Activated CD4-positive, alpha-beta T cell treated with anti-CD3 and anti-CD28 coated beads, Interleukin-2, amount 50 U/mL, for 16 hours (primary cell): ENCODE measurements at regions not wholly inside any gene's neighbourhood (a gene's known extent, or its start where the extent isn't known, plus 50 kb on each side); places are given as distances from the start of the nearest gene placed in this dataset.

Source experiments
- DNase-seq: peaks from one replicate; pipeline ENCODE4 v3.0.0-alpha.2; 2020

DNA sequence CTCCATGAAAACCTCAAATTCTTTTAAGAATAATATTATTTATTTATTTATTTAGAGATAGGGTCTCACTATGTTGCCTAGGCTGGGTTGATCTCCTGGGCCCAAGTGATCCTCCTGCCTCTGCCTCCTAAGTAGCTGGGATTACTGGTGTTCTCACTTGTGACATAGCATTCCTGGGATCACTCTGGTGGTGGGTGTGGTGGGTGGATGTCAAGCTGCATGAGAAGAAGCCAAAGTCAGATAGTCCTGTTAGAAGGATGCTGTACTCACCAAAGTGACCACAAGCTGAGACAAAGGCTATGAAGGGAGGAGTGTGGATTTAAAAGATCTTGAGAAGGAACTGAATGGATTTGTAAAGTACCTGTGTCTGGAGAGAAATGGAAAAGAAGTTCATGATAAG, 87.9 kb upstream of the SPON1 start:
- DNase-seq, result no peak

DNA sequence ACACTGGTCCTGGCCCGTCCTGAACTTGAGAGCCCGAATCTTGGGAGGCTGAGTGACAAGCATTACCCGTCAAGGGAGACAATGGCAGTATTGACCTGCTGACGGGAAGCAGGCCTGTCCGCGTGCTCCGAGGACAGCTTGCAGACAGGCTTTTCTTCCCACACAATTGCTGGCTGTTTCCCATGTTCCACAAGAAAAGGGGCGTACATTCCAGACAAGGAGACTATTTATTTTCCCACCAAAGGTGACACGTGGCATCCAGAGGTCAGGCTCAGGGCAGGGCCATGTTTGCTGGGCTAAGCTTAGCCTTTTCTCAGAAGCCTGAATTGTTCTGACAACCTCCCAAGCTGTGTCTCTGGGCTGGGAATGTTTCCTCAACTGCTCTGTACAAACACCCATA, 86.9 kb upstream of the SPON1 start:
- DNase-seq, result no peak

DNA sequence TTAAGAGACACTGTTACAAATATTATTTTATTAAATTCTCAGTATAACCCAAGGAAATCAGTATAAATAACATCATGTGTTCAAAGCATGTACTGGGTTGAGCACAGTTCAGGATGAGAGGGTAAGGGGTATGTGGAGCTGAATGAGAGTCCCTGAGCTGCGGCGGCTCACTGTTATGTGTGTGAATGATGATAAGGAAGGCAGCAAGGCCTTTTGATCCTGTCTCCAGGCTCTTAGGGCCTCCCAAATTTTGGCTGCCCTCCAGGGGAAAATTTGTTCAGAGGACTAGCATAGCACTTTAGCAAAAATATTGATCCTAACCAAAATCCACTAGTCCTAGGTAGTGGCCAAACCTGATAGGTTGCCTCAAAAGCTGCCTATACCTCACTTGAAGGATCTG, 86.1 kb upstream of the SPON1 start:
- DNase-seq, result no peak

DNA sequence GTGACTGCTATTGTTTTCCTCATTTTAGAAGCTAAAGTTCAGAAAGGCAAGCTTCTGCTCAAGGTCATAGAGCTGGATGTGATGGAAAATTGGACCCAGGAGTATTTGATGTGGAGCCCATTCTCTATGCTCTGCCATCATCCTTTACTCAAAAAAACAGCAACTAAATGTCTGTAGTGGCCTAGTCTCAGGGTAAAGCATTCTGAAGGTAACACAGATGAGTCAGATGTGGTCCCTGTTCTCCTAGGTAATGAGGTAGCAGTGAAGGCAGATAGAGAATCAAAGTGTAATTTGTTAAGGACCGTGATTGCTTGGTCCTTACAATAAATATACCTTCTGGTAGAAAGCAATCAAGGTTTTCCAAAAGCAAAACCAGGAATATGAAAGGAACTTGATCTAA, 84.4 kb upstream of the SPON1 start:
- no peak for DNase-seq

DNA sequence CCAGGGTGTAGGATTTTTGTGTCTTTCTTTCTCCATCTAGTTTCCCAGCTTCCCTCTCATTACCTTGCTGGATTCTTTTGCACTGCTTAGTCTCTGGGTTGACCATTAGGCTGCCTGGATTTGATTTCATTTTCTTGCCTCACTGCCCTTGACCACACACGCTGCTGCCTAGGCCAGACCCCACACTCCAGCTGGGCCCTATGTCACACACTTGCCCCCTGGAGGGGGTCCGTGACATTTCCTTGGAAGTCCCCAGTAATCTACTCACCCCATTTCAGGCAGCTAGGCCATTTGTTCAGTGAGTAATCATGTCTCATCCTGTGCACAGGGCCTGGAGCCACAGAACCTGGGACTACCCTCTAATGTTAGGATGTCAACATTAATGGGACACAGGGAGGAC, 81.9 kb upstream of the SPON1 start:
- no peak for DNase-seq

DNA sequence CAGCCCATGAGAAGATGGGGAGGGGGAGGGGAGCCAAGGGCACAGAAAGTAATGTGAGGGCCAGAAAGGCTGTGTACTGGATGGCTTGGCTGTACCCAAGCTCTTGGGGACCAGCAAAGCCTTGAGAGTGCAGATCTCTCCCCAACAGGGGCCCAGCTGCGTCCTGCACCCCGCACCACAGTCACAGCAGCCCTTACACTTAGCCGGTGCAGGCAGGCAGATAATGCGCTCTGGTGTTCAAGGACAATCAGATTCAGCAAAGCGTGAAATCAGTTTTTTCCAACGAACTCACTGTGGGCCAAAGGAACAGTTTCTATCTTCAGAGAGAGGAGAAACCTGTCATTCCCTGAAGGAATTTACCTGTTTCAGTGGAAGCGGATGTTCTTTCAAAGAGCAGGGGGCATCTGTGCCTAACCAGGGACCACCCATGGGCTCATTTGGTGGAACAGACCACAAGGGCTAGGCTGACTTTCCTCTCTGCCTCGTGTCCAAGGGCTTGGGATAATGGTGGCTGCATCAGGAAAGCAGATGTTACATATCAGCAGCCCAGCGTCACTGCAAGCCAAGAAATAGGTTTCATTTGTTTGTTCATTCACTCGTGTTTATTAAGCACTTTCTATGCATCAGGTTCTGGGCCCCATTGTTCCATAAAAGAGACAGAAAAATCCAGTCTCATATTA, 81.2 kb upstream of the SPON1 start:
- no peak for DNase-seq

DNA sequence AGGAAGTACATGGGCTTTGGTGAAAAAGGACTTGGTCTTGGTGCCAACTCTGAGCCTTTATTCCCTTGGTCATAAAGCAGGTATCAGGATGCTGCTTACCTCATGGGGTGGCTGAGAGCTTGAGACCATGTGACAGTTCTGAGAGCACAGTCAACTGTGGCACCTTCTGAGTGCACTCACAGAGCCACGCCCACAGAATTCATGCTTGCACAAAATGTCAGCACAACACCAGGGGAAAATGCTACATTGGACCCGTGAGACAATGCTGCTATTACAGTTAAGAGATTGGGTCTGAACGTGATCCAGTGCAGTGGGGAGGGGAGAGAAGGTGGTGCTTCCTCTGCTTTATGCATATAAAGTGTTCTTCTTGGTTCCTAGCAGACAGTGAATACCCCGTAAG, 79.5 kb upstream of the SPON1 start:
- DNase-seq, result no peak

DNA sequence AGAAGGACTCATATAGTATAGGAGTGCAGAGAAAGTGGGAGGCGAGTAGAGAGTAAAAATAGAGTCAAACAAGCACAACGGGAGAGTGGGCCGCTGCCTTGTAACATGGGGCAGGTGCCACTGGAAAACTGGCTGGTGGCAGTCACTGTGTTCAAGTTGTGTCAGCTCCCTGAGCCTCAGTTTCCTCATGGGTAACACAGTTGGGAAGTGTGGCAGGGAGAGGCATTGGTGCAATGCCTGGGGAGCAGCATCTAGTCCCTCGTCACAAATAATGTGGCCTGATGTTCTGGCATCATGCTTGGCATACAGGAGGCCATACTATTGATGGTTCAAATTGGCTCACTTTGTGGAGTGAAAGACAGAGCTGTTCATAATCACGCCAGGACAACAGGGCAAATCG, 78.9 kb upstream of the SPON1 start:
- DNase-seq, result no peak

DNA sequence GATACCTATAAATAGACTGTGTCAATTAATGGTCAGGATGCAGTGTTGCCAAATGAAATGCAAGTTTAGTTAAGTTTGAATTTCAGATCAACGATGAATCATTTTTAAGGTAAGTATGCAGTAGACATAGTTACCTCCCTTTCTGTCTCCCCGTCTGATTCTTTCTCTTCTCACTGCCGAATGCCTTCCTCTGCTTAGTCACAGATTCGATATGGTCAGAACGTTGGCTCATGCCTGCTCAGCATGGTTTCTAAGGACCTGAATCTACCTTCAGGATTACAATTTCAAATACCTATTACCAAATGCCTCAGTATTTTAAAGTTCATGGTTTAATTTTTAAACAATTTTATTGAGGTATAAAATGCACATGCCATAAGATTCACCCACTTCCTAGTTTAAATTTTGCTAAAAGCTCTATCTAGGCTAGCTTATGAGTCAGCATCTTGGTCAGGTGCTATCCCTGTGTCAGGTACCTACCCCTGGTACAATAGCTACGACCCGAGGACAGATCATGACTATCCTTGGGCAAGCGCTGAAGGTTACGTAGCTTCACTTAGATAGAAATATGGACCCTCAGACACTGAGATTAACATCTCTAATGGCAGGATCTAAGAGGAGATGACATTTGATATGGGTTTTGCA, 78.2 kb upstream of the SPON1 start:
- no peak for DNase-seq

DNA sequence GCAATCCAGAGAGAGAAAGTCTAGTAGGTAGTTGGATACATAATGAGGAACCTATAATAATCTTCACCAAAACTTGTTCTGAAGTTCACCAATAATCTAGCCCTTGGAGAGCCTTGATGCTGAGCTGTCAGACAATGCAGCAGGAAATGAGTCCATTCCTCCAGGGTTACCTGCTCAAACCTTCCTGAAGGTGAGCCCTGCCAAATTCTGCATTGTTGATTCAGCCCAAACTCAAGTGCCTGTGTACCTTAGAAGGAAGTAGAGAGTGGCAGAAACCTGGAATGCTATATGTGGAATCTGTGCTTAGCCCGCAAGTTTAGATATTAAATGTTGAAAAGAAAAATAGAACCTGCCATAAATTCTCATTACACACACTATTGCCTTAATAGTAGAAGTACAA, 77.4 kb upstream of the SPON1 start:
- DNase-seq, result no peak

DNA sequence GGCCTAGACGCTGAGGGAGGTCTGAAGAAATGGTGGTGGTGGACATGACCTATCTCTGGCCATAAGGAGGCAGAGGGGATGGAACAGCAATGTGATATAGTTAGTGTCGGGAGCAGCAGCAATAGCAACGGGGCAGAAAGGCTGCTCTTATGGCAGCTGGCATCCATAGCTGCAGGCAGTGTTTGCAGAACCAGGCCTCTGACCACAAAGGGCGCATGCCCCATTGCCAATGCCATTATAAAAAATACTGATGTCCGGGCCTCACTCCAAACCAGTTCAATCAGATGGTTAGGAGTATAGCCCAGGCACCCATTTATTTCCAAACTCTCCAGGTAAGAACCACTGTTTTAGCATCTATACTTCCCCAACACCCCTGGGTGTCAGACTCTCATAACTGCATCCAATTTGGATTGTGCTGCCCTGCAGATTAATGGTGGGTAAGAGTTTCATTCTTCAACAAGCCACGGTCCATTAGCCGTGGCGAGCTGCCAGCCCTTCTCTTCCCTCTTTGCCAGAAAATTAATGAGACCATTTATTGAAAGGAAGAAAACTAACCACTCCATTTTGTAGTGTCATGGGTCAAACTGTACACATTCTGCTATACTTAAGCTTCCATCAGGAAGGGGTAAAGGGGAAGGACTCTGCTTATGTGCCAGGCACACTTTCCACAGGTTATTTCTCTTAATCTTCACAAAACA, 72.8 kb upstream of the SPON1 start:
- DNase-seq, result no peak

DNA sequence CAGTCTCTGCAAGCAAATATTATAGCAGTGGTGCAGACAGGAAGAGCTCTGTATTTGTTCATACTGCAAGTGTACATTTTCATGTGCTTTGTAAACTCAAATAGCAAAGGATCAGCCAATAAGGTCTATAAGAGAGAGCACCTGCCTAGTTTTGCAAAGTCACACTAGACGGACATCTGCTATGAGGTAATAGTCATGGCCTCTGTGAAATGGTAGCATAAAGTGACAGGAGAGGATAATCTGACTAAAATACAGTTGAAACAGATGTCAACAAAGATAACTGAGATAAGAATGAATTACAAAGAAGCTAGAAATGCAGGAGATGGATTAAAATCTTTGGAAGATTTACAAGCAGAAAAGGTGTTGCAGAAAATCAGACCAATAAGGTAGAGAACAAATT, 70.6 kb upstream of the SPON1 start:
- no peak for DNase-seq

DNA sequence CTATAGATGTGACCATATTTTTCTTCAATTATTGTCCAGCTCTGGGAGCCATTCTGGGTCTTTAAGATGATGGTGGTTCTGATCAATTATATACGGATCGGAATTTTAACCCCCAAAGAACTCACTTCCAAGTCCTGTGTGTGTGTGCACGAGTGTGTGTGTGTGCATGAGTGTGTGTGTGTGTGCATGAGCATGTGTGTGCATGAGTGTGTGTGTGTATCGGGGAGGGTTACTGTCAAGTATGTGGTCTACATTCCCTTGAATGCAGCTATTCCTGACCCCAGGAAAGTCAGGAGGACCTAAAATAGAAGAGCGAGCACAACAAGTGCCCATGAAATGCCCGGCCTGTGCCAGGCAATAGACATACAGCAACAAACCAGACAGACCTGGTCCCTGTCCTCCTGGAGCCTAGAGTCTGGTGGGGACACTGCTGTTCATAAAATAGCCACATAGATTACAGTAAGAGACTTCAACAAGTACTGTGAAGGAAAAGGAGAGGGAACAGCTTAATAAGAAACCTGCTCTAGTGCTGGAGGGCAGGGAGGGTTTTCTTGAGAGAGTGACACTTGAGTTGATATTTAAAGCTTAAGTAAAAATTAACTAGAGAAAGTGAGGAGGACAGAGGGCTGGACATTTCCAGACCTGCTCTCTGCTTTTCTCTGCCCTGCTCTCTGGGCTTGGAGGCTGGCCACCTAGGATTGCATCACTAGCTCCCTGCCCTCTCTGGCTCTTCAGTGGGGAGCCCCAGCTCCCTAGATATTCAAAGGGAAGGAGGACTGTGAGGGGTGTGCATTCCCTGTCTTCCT, 66.1 kb upstream of the SPON1 start:
- no peak for DNase-seq

DNA sequence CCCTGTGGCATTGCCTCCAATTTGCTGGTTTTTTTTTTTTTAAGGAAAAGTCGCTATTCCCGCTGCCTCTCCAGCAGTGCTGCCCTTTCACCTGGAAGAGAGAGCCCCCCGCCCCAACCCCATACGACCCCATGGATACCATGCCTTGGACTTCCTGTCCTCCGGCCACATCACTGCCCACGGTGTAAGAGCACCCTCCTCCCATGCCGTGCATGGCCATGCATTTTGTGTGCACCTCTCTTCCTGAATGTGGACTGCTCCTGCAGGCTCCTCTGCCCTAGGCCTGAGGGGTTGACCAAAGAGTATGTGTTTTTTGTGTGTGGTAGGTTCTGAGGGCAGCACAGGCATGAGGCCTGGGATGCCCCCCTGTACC, 65.6 kb upstream of the SPON1 start:
- DNase-seq, result no peak

DNA sequence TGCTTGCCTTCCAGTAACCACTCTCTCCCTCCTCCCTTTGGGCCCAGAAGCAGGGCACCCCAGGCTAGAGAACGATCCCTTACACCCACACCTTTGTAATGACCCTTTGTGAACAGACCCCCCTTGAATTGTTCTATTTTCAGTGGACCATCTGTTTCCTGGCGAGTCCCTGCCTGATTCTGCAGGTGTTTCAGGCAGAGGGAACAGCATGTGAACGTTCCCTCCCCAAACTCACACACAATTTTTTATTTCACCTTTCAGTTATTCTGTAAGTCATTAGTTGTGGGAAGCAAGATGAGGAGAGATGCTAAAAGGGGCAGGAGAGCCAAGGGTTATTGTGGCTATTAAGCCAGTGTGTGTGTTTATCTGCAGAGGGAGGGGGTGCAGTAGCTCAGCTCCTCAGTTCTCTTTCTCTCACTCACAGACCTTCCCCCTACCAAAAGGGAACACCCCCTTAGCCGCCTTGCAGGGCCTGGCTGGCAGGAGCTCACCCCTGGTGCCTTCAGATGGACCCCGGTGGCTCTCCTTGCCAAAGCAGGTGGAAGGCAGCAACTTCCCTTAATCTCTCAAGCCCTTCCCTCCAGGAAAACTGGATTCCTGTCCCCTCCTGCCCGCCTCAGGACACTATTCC, 64.8 kb upstream of the SPON1 start:
- no peak for DNase-seq

DNA sequence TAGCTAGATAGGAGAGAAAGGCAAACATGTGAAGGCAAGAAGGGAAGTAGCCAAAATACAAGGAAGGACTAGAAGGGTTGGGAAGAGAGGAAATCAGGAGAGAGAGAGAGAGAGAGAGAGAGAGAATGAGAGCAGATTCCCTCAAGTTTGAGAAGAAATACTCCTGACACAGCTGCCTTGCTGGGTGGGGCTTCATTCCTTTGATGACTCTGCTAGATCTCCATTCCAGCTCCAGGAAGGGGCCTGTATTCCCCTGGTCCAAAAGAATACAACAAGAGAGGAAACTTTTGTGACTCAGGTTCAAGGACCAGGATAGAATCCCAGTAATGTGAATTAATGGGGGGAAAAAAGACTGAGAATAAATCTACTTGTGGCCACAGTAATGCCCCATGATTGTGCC, 62.9 kb upstream of the SPON1 start:
- no peak for DNase-seq

DNA sequence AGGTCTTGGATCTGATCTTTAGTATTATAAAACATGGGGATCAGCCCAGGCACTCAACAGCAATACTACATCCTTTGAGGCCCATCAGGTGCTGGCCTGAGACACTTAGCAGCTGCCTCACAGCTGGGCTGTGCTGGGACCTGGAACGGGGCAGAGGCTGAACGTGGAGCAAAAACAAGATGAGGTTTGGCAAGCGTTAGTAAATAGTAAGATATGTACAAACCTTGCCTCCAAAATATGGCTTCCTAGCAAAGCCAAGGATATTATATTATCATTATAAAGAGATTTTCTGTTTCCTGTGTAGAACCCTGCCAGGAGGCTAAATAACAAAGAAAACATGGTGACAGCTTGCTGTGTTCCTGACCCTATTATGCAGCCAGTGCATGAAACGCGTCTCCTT, 60.0 kb upstream of the SPON1 start:
- DNase-seq, result no peak

DNA sequence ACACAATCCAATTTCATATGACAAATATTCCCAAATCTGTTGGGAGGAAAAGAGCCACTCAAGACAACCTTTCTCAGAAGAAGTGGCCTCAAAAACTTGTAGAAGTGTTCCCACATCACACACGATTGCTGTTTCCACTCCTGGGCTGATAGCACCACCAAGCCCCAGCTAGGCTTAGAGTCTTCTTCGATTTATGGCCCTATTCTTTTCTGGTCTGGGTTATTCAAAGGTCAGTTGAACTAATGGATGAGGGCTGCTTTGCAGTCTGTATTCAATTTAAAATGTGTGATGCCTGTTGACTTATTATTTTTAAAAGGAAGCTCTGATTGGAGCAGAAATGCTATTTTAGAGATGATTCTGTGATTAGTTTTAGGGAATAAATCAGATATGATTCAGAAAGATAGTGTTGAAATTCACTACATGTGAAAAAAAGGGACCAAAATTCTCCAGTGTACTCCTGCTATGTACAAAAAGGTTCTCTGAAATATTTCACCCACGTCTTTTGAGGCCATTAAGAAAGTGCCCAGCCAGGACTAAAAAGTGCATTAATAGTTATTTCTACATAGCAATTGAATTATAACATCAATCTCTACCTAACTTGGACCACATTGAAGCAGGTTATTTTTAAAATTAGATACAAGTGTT, 57.3 kb upstream of the SPON1 start:
- DNase-seq, result no peak

DNA sequence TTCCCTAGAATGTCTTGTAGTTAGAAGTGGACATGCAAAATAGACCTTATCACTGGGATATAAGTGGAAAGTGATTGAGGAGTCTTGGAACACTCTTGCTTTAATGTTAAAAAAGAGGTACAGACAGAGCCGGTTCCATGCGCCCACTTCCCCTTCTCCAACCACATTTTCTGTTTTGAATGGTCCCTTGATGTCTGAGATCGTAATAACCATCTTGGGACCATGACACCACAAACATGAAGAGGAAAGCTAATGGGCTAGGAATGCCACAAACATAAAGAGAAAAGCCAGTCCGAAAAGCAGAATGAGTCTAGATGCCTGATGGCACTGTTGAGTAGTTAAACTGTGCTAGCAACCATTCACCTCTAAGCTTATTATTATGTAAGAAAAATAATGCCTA, 54.8 kb upstream of the SPON1 start:
- DNase-seq, result no peak

DNA sequence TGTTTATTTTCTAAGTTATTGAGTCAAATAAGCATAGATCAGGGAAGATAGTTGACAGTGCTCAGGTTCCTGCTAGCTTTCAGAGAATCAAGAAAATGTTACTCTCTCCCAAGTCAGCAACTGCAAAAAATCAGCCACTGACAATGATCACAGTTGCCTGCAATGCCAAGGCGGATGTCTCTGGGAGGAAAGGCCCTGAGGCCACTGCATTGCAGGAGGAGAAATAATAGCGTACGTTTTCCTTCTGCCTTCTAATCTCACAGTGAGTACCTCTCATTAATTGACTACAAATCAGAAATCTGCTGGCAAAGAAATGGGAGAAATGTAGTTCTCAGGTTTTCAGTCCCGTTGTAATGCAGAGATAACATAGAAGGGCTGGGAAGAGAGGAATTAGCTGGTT, 54.0 kb upstream of the SPON1 start:
- no peak for DNase-seq
